GM12878 (cell line): ENCODE measurements at regions not wholly inside any gene's neighbourhood (a gene's known extent, or its start where the extent isn't known, plus 50 kb on each side); places are given as distances from the start of the nearest gene placed in this dataset.

ENCODE experiments used
- ATAC-seq: fragments of 200-7000 bp; cut with Tn5 transposase; 3 replicates; pipeline ENCODE4 v1.9.1; 2020; ENCODE audit warnings: mild to moderate bottlenecking, moderate library complexity
- BruUV-seq: library from RNA; stranded (reverse); fragments of 400-500 nt; replicated peaks from 2 replicates; lab custom pipeline; 2021; lab: Mats Ljungman, UMichigan
- CTCF ChIA-PET: fragments of 300-600 bp; sonication (Branson Sonifier 250); formaldehyde crosslinking; extraction: SDS; loops from one replicate; lab custom pipeline; 2021; ENCODE audit warnings: inconsistent platforms; lab: Yijun Ruan, JAX
- POLR2A ChIA-PET: fragments of 350-600 bp; formaldehyde crosslinking; extraction: SDS; loops from one replicate; lab custom pipeline; 2021; ENCODE audit warnings: inconsistent platforms; lab: Charles Lee
- RAD21 ChIA-PET: fragments of 300-600 bp; sonication (Branson Sonifier 250); formaldehyde crosslinking; loops from one replicate; lab custom pipeline; 2023; ENCODE audit warnings: antibody characterized with exemption; ENCODE audit not compliant: unreplicated experiment; lab: Charles Lee
- SMC1A ChIA-PET: fragments of 300-600 bp; sonication (Branson Sonifier 250); formaldehyde crosslinking; loops from one replicate; lab custom pipeline; 2023; ENCODE audit not compliant: unreplicated experiment, uncharacterized antibody; lab: Charles Lee
- DNase-seq: peaks from one replicate; pipeline ENCODE4 v3.0.0-alpha.2; 2011; ENCODE audit warnings: low read depth, low spot score
- FAIRE-seq: peaks from 3 replicates; lab custom pipeline; 2011; peaks lifted over from hg19 to GRCh38; lab: Jason Lieb, UNC
- H2AFZ ChIP-seq: 2 replicates; pipeline ENCODE4 v1.6.0; 2011; ENCODE audit warnings: low read depth, low read length, control low read depth; ENCODE audit not compliant: control insufficient read depth
- H3K27ac ChIP-seq: 2 replicates; pipeline ENCODE4 v1.5.1; 2011; ENCODE audit warnings: control low read depth; ENCODE audit not compliant: control insufficient read depth, insufficient read depth
- H3K27me3 ChIP-seq, 2 experiments: replicated peaks in 1 of 2; 2 replicates each; pipeline versions ENCODE4 v1.6.0 to v1.6.1; 2011; ENCODE audit warnings: low read length in 1 of 2; ENCODE audit not compliant: control insufficient read depth in 2 of 2, insufficient read depth in 2 of 2
- H3K36me3 ChIP-seq, 2 experiments: 2 replicates each; pipeline ENCODE4 v1.5.1; 2011; ENCODE audit warnings: low read length in 1 of 2; ENCODE audit not compliant: control insufficient read depth in 2 of 2, insufficient read depth in 2 of 2
- H3K4me1 ChIP-seq: 2 replicates; pipeline ENCODE4 v1.6.1; 2011; ENCODE audit warnings: mild to moderate bottlenecking, low read length, moderate library complexity, mixed read lengths; ENCODE audit not compliant: control insufficient read depth, insufficient read depth
- H3K4me2 ChIP-seq: 2 replicates; pipeline ENCODE4 v1.6.0; 2011; ENCODE audit warnings: control low read depth; ENCODE audit not compliant: control insufficient read depth, insufficient read depth
- H3K4me3 ChIP-seq: fragments of 200-600 bp; sonication (generic); 2 replicates; pipeline ENCODE4 v1.5.1; 2016
- H3K79me2 ChIP-seq: 2 replicates; pipeline ENCODE4 v1.6.0; 2011; ENCODE audit warnings: low read length; ENCODE audit not compliant: control insufficient read depth, insufficient read depth
- H3K9ac ChIP-seq: 2 replicates; pipeline ENCODE4 v1.8.0; 2011; ENCODE audit warnings: low read length, control low read depth, mixed read lengths; ENCODE audit not compliant: control insufficient read depth, insufficient read depth
- H3K9me3 ChIP-seq: replicated peaks from 3 replicates; pipeline ENCODE4 v1.5.1; 2011; ENCODE audit warnings: mild to moderate bottlenecking, low read length; ENCODE audit not compliant: control insufficient read depth, insufficient read depth
- H4K20me1 ChIP-seq: 2 replicates; pipeline ENCODE4 v1.6.0; 2011; ENCODE audit not compliant: control insufficient read depth, insufficient read depth
- ASH2L ChIP-seq: fragments of 300-600, 200-600 bp; sonication (generic); IDR thresholded peaks from 2 replicates; pipeline ENCODE4 v1.6.1; 2017; ENCODE audit warnings: low read depth, mild to moderate bottlenecking, borderline replicate concordance
- BACH1 ChIP-seq: fragments of 450-650 bp; IDR thresholded peaks from 2 replicates; pipeline ENCODE4 v1.6.1; 2017; ENCODE audit warnings: mild to moderate bottlenecking, borderline replicate concordance
- CBX5 ChIP-seq: sonication (generic); IDR thresholded peaks from 2 replicates; pipeline ENCODE4 v1.6.1; 2016; ENCODE audit warnings: low read depth, moderate library complexity, mild to moderate bottlenecking, inconsistent platforms
- GATAD2B ChIP-seq: fragments of 450-650 bp; conservative IDR thresholded peaks from 2 replicates; pipeline ENCODE4 v1.6.1; 2017; ENCODE audit warnings: low read depth, mild to moderate bottlenecking, moderate library complexity
- MAX ChIP-seq: IDR thresholded peaks from 2 replicates; pipeline ENCODE4 v1.6.1; 2012; ENCODE audit warnings: low read depth, low read length, improper control_type of control experiment
- MEF2A ChIP-seq: IDR thresholded peaks from 2 replicates; pipeline ENCODE4 v1.6.1; 2011; ENCODE audit warnings: low read depth, mild to moderate bottlenecking, low read length, moderate library complexity; ENCODE audit not compliant: insufficient read depth
- MTA3 ChIP-seq: IDR thresholded peaks from 2 replicates; pipeline ENCODE4 v1.6.1; 2012; ENCODE audit warnings: low read length, inconsistent platforms, borderline replicate concordance
- NR2C2 ChIP-seq: IDR thresholded peaks from 2 replicates; pipeline ENCODE4 v1.6.1; 2011; ENCODE audit warnings: borderline replicate concordance, low read depth; ENCODE audit not compliant: control insufficient read depth, insufficient read length
- POU2F2 ChIP-seq: IDR thresholded peaks from 3 replicates; pipeline ENCODE4 v1.6.1; 2011; ENCODE audit warnings: low read depth, mild to moderate bottlenecking, low read length, borderline replicate concordance
- RUNX3 ChIP-seq: IDR thresholded peaks from 2 replicates; pipeline ENCODE4 v1.6.1; 2012; ENCODE audit warnings: low read length, inconsistent platforms
- SMC3 ChIP-seq: IDR thresholded peaks from 2 replicates; pipeline ENCODE4 v1.6.1; 2011; ENCODE audit warnings: low read length, improper control_type of control experiment, borderline replicate concordance
- STAT3 ChIP-seq: IDR thresholded peaks from 2 replicates; pipeline ENCODE4 v1.6.1; 2011; ENCODE audit warnings: low read depth, low read length, improper control_type of control experiment
- WGBS: methylation state at CpG from one replicate; pipeline ENCODE4 v1.1.6; 2016; ENCODE audit warnings: low lambda C conversion rate; ENCODE audit not compliant: insufficient replicate concordance, insufficient coverage; ENCODE audit errors: missing lambda C conversion rate; 5-methylcytosine and 5-hydroxymethylcytosine counted together
- in situ Hi-C: fragments of 300-500 bp; cut with MboI; formaldehyde crosslinking; loops from 9 replicates; pipeline ENCODE4 v1.14.3; 2018; ENCODE audit warnings: mixed read lengths
- intact Hi-C: fragments of 100-400 bp; cut with micrococcal nuclease; formaldehyde crosslinking; loops from one replicate; pipeline ENCODE4 v1.14.2; 2022; ENCODE audit not compliant: unreplicated experiment
- TF ChIP-seq, protein P1 (sequence below): IDR thresholded peaks from 2 replicates; pipeline ENCODE4 v1.6.1; 2012; ENCODE audit warnings: low read depth, low read length, improper control_type of control experiment
- TF ChIP-seq, protein P2 (sequence below): fragments of 450-650 bp; formaldehyde crosslinking; IDR thresholded peaks from 2 replicates; pipeline ENCODE4 v1.4.0; 2020; ENCODE audit warnings: mild to moderate bottlenecking, moderate library complexity

DNA sequence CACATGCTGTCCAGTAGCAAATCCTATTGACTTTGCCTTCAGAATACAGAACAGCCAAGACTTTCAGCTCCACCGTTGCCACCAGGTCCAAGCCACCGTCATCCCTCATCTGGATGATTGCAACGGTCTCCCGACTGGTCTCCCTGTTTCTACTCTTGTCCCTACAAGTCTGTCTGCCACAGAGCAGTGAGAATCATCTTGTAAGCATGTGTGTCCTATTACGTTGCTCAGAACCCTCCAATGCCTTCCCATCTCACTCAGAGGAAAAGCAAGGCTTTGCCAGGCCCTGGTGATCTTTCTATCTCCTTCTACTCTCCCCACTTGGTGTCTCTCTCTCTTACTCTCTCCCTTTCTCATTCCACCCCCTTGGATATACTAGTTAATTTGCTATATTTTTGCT, 76.7 kb upstream of the GDNF start (continued):
- TF ChIP-seq, protein P1, sequence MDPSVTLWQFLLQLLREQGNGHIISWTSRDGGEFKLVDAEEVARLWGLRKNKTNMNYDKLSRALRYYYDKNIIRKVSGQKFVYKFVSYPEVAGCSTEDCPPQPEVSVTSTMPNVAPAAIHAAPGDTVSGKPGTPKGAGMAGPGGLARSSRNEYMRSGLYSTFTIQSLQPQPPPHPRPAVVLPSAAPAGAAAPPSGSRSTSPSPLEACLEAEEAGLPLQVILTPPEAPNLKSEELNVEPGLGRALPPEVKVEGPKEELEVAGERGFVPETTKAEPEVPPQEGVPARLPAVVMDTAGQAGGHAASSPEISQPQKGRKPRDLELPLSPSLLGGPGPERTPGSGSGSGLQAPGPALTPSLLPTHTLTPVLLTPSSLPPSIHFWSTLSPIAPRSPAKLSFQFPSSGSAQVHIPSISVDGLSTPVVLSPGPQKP: no peak
- TF ChIP-seq NR2C2 (no peak), STAT3 (no peak), BACH1 (no peak), SMC3 (no peak), MTA3 (no peak)
- TF ChIP-seq, protein P2, sequence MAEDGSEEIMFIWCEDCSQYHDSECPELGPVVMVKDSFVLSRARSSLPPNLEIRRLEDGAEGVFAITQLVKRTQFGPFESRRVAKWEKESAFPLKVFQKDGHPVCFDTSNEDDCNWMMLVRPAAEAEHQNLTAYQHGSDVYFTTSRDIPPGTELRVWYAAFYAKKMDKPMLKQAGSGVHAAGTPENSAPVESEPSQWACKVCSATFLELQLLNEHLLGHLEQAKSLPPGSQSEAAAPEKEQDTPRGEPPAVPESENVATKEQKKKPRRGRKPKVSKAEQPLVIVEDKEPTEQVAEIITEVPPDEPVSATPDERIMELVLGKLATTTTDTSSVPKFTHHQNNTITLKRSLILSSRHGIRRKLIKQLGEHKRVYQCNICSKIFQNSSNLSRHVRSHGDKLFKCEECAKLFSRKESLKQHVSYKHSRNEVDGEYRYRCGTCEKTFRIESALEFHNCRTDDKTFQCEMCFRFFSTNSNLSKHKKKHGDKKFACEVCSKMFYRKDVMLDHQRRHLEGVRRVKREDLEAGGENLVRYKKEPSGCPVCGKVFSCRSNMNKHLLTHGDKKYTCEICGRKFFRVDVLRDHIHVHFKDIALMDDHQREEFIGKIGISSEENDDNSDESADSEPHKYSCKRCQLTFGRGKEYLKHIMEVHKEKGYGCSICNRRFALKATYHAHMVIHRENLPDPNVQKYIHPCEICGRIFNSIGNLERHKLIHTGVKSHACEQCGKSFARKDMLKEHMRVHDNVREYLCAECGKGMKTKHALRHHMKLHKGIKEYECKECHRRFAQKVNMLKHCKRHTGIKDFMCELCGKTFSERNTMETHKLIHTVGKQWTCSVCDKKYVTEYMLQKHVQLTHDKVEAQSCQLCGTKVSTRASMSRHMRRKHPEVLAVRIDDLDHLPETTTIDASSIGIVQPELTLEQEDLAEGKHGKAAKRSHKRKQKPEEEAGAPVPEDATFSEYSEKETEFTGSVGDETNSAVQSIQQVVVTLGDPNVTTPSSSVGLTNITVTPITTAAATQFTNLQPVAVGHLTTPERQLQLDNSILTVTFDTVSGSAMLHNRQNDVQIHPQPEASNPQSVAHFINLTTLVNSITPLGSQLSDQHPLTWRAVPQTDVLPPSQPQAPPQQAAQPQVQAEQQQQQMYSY (CRISPR knock-in tag): no peak

DNA sequence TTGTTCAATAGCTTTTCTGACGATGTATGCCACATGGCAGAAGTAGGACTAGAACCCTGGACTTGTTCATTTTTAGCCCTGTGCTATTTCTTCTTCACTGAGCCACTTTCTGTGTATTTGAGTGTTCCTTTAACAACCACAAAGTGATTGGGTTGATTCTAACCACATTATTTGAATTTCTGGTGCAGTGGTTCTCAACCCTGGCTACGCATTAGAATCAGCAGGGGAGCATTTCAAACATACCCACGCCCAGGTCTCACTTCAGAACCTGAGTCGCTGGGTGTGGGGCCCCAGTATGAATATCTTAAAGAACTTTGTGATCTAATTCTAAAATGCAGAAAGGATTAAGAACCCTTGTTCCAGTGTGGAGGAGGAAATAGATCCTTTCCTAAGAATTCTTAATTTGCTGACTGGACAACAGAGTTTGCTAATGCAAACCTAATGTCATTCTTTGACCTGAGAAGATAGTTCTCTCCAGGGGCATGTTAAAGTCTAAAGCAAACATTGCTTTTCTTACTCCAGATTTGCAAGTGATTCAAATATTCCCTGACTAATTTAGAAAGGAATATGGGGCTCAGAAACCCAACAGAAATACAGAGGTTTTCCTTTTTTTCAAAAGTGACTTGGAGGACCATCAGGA, 75.4 kb upstream of the GDNF start:
- no peaks in the 10 kb centered on the region; the same call in 1 of the 2 replicates for H3K4me1 ChIP-seq
- TF ChIP-seq MAX (no peak), CBX5 (no peak), POU2F2 (peak; percentile 67; the same call in 1 of the 3 replicates), ASH2L (no peak), MEF2A (no peak), RUNX3 (peak; percentile 77), GATAD2B (no peak), NR2C2 (no peak)
- TF ChIP-seq, all 136 proteins: peak for 2
- 1% methylated on average over 4 of the region's 4 CpGs for WGBS
- no peaks in the 10 kb centered on the region for H3K9me3 ChIP-seq
- in situ Hi-C loops (no loop called here), intact Hi-C loops (no loop called here)
- ChIA-PET POLR2A (no interaction called here), CTCF (no interaction called here), RAD21 (no interaction called here), SMC1A (no interaction called here)
- H4K20me1 ChIP-seq: no peaks in the 10 kb centered on the region
- ATAC-seq (peak; percentile 61), DNase-seq (peak; percentile 15), FAIRE-seq (no peak)
- H3K4me3 ChIP-seq: no peak overlapping the region
- no peaks in the 10 kb centered on the region for H3K79me2 ChIP-seq
- H3K27me3 ChIP-seq: peaks cover 0 to 2% of the 10 kb centered on the region in 2 experiments; a peak in 1 of 4 replicates
- H3K4me2 ChIP-seq: no peak overlapping the region
- H3K36me3 ChIP-seq: no peaks in the 10 kb centered on the region
- BruUV-seq: no TSS peak
- no peak overlapping the region for H3K27ac ChIP-seq
- no peak overlapping the region for H2AFZ ChIP-seq
- no peak overlapping the region for H3K9ac ChIP-seq
